Stimulated activated CD8-positive, alpha-beta memory T cell treated with anti-CD3 and anti-CD28 coated beads, Interleukin-2, amount 100 ng/mL, for 1 hour (primary cell): ENCODE measurements at regions not wholly inside any gene's neighbourhood (a gene's known extent, or its start where the extent isn't known, plus 50 kb on each side); places are given as distances from the start of the nearest gene placed in this dataset.
"Not testable (repeated sequence)": the region's sequence is repeated elsewhere in the genome, so short reads cannot be mapped to it uniquely, and the experiment has no call there.

Experiments
- DNase-seq, 2 donors: peaks; one replicate each; pipeline ENCODE4 v3.0.0-alpha.2; 2020; ENCODE audit warnings: low read depth in 2 of 2

- DNase-seq: no peak
Observed at GRCh38 chr6:118719351-118720124, 68.1 kb upstream of the CEP85L start.

- no peak for DNase-seq
Observed at GRCh38 chr6:118718903-118719302, 67.5 kb upstream of the CEP85L start.

- no peak for DNase-seq
Observed at GRCh38 chr6:118718297-118718696, 66.9 kb upstream of the CEP85L start.

GRCh38 chr6:118717106-118717505, 65.7 kb upstream of the CEP85L start:
- no peak for DNase-seq

- not testable (repeated sequence) for DNase-seq
Observed at GRCh38 chr6:118715907-118716306, 64.5 kb upstream of the CEP85L start.

GRCh38 chr6:118715376-118715775, 64.0 kb upstream of the CEP85L start:
- DNase-seq: no peak

GRCh38 chr6:118714756-118715155, 63.4 kb upstream of the CEP85L start:
- DNase-seq: no peak

GRCh38 chr6:118712969-118713368, 61.6 kb upstream of the CEP85L start:
- DNase-seq: no peak

GRCh38 chr6:118710616-118711015, 59.2 kb upstream of the CEP85L start:
- no peak for DNase-seq

GRCh38 chr6:118709859-118710350, 58.5 kb upstream of the CEP85L start:
- peak; percentile 46 to 48 for DNase-seq

GRCh38 chr6:118708744-118709143, 57.4 kb upstream of the CEP85L start:
- DNase-seq: no peak

GRCh38 chr6:118708055-118708454, 56.7 kb upstream of the CEP85L start:
- no peak for DNase-seq

GRCh38 chr6:118706702-118707101, 55.3 kb upstream of the CEP85L start:
- DNase-seq: no peak

- no peak for DNase-seq
Observed at GRCh38 chr6:118705544-118706491, 54.4 kb upstream of the CEP85L start.

GRCh38 chr6:118704915-118705314, 53.5 kb upstream of the CEP85L start:
- DNase-seq: no peak

GRCh38 chr6:118701260-118701659, 49.9 kb upstream of the CEP85L start:
- not testable (repeated sequence) for DNase-seq
